ENCODE measurements at regions not wholly inside any gene's neighbourhood (a gene's known extent, or its start where the extent isn't known, plus 50 kb on each side); places are given as distances from the start of the nearest gene placed in this dataset.

DNA sequence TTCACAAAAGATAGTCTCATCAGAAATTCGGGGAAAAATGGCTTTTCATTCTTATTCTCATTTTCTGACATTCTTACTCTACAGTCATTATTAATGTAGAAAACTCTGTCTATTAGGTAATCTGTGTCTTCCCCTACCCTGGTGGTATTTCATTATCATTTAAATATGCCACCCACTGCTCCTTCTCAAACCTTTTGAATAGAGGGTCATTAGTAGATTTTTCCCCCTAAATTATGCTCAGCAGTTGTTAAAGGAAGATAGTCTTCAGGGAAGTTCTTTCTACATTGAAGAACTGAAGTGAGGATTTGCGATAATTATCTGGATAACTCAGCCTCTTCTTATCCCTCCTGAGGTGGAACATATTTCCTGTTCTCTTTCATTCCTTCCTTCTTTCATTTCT is 989.5 kb upstream of the RBFOX1 start:
- H3K9me3 Mint-ChIP-seq: peaks cover 8 to 47% of the 10 kb centered on the region in 2 donors
- no peaks in the 10 kb centered on the region for H3K27me3 Mint-ChIP-seq
- ATAC-seq: no peak
- no peak overlapping the region for H3K27ac Mint-ChIP-seq
- no peaks in the 10 kb centered on the region for H3K4me1 Mint-ChIP-seq
- no peak for DNase-seq
- no peak overlapping the region for H3K4me3 Mint-ChIP-seq

DNA sequence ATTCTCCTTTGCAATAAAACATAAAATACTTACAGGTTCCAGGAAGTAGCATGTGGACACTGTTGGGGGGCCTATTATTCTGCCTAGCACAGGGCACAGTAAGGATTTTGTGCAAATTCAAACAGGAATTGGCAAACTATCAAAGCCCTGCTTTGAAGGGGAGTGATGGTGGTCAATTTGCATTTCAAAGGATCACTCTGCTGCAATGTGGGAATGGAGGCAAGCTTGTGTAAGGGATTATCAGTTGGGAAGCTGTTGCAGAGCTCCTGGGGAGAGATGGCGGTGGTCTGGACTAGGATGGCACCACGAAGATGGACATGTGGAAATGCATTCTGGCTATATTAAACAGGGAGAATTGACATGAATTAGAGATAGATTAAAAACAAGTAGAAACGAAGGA is 990.7 kb upstream of the RBFOX1 start:
- no peak for ATAC-seq
- H3K27ac Mint-ChIP-seq: no peak overlapping the region
- H3K4me3 Mint-ChIP-seq: no peak overlapping the region
- no peak for DNase-seq
- peaks cover 8 to 45% of the 10 kb centered on the region in 2 donors for H3K9me3 Mint-ChIP-seq
- H3K27me3 Mint-ChIP-seq: no peaks in the 10 kb centered on the region
- H3K4me1 Mint-ChIP-seq: no peaks in the 10 kb centered on the region

DNA sequence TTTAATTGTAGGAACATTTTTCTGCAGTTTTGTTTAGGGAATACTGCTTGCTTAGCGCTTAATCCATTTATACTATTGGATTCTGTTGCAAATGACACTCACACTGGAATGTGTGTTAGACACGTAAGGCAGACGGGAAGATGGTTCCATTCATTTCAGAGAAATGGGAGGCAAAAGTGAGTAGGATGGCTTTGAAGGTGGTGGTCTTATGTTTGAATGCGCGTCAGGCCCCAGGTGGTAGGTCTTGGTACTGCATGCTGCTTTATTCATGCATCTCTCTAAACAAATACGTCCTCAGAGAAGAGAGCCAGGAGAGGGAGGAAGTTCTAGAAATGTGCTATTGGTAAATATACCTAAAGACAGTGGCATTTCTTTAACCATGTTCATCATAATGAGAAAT is 997.6 kb upstream of the RBFOX1 start:
- Mint-ChIP-seq H3K9me3 (peaks cover 13 to 16% of the 10 kb centered on the region in 2 donors), H3K4me3 (no peak overlapping the region), H3K27ac (no peak overlapping the region), H3K4me1 (no peaks in the 10 kb centered on the region), H3K27me3 (no peaks in the 10 kb centered on the region)
- no peak for DNase-seq
- ATAC-seq: no peak

DNA sequence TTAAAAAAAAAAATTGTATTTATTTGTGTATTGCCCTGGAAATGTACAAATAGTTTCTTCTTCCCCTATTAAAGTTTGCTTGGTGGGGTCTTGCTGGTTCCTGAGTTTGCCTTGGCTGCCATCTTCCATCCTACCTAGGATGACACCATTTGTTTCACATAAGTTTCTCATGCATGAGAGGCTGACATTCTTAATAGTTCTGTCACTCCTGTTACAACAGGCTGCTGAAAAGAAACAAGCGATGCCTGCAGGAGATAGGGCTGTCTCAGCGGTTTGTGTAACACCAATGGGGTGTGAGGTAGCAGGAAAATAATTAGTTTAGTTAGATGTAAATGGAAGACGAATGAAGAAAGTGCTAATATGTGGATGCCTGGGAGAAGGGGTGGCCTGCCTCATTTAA is 1000.9 kb upstream of the RBFOX1 start:
- DNase-seq: no peak
- Mint-ChIP-seq H3K27me3 (no peaks in the 10 kb centered on the region), H3K4me3 (no peak overlapping the region), H3K27ac (no peak overlapping the region), H3K4me1 (no peaks in the 10 kb centered on the region), H3K9me3 (peaks cover 0 to 15% of the 10 kb centered on the region in 2 donors)
- ATAC-seq: no peak

DNA sequence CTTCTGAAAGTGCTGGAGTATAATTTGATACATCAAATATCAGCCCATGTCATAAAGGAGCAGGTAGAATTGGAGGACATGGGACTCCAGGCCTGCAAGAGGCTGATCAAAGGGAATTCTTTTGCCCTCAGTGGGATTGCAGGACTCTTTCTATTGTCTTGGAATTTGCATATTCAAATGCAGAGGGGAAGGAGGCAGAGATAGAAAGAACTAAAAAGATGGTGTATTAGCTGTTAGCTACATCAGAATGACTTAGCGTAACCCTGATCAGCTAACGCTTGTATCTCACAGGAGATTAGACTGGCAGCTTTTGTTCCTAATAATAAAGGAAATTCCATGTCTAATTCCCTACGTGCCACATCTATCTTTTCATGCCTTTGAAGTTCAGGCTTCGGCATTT is 1014.7 kb upstream of the RBFOX1 start:
- H3K27ac Mint-ChIP-seq: no peak overlapping the region
- H3K27me3 Mint-ChIP-seq: no peaks in the 10 kb centered on the region
- peaks cover 8 to 21% of the 10 kb centered on the region in 2 donors for H3K9me3 Mint-ChIP-seq
- DNase-seq (no peak), ATAC-seq (no peak)
- no peaks in the 10 kb centered on the region for H3K4me1 Mint-ChIP-seq
- H3K4me3 Mint-ChIP-seq: no peak overlapping the region

DNA sequence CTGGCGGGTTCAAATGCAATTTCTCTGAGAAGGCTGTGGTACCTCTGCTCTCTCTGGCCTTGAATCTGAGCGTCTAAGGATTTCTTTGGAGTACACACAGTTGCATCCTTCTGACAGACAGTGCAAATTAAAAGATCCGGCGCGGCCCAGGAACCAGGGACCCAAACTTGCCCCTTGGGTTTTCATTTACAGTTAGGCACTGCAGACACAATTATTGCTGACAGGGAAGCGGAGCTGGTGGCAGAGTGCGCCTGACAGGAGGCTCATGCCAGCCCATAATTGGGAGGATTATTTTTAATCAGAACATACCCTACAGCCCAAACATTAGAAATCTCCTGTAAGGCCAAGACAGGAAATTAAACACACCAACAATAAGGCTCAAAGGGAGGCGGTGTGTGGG is 1023.4 kb upstream of the RBFOX1 start:
- no peak for DNase-seq
- no peak for ATAC-seq
- Mint-ChIP-seq H3K9me3 (peaks cover 5 to 7% of the 10 kb centered on the region in 2 donors), H3K4me1 (no peaks in the 10 kb centered on the region), H3K27ac (no peak overlapping the region), H3K27me3 (no peaks in the 10 kb centered on the region), H3K4me3 (no peak overlapping the region)

DNA sequence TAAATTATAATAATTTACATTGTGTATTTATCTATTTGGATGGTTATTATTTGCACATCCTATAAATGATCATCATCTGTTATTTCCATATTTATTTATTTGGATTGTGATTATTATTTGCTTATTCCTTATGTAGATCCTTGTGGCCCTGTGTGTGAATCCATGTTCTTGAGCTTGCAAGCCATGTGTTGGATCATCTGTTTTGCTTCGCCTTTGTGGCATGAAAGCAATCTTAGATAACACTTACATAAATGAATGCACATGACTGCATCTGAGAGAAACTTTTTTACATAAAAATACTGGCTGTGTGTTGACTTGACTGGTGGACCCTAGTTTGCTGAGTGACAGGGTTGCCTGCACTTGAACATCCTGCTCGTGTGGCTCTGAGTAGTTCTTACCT is 1024.5 kb upstream of the RBFOX1 start:
- Mint-ChIP-seq H3K4me3 (no peak overlapping the region), H3K27ac (no peak overlapping the region), H3K27me3 (no peaks in the 10 kb centered on the region), H3K4me1 (no peaks in the 10 kb centered on the region), H3K9me3 (peaks cover 4 to 7% of the 10 kb centered on the region in 2 donors)
- ATAC-seq (no peak), DNase-seq (no peak)

DNA sequence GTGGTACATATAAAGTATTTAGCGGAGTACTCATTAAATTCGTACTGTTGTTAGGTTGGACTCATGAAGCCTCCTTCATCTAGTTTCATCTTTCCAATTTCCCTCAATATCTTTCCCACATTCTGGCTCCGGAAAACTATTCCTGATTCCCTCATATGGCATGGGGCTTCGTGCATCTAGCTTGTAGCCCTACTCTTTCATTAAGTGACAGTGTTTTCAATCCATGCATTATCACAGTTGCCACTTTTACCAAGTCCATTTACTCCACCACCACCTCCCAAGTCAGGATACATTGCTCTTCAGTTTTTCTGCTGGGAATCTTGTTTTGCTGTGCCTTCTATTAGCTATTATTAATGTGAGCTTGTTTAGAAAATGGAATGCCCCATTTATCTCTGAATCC is 1032.1 kb upstream of the RBFOX1 start:
- Mint-ChIP-seq H3K27me3 (no peaks in the 10 kb centered on the region), H3K4me3 (no peak overlapping the region), H3K27ac (no peak overlapping the region), H3K4me1 (no peaks in the 10 kb centered on the region), H3K9me3 (peaks cover 7 to 20% of the 10 kb centered on the region in 2 donors)
- no peak for DNase-seq
- ATAC-seq: no peak

DNA sequence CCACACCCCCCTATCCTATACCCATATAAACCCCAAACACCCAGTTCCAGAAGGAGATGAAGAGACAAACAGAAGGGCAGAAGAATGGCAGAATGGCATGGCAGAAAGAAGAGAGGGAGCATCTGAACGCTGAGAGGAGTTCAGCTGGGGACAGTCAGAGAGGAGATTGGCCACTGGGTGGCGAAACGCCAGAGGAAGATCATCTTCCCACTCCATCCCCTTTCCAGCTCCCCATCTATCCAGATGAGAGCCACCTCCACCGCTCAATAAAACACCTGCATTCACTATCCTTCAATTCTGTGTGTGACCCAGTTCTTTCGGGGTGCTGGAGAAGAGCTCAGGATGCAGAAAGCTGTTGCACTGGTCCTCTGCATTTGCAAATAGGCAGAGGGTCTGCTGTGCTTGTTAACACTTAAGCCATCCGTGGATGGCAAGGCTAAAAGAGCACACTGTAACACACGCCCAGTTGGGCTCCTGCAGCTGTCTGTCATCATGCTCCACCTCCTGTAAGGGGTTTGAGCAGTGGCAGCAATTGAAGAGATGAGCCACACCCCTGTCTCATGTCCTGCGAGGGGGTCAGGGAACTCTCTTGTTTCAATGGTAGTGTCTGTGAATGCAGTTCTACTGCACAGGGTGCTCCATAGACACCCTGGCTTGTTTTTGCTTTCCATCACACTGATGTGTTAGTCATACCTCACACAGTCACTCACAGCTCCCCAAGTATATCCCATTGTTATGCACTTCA is 1034.8 kb upstream of the RBFOX1 start:
- no peak for DNase-seq
- Mint-ChIP-seq H3K4me1 (no peaks in the 10 kb centered on the region), H3K27ac (no peak overlapping the region), H3K9me3 (peaks cover 7 to 16% of the 10 kb centered on the region in 2 donors), H3K27me3 (no peaks in the 10 kb centered on the region), H3K4me3 (no peak overlapping the region)
- ATAC-seq: no peak

DNA sequence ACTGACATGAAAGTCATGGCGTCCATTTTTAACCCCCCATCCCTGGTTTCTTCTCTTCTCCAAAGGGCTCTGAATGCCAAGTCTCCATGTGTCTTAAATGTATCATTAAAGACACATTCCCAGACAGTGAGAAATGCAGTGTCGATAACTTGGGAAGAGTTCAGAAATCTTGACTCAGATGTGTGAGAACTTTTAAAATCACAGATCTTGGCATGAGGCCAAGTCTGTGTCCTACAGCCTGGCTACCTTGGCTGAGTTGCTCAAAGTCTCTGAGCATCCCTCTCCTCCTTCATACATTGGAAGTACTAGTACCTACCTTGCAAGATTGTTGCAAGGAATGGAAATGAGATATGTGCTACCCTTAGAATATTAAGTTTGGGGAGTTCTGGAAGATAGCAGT is 1046.5 kb upstream of the RBFOX1 start:
- H3K27me3 Mint-ChIP-seq: no peaks in the 10 kb centered on the region
- H3K9me3 Mint-ChIP-seq: peaks cover 8 to 19% of the 10 kb centered on the region in 2 donors
- no peak overlapping the region for H3K27ac Mint-ChIP-seq
- ATAC-seq (no peak), DNase-seq (no peak)
- no peak overlapping the region for H3K4me3 Mint-ChIP-seq
- H3K4me1 Mint-ChIP-seq: no peaks in the 10 kb centered on the region

DNA sequence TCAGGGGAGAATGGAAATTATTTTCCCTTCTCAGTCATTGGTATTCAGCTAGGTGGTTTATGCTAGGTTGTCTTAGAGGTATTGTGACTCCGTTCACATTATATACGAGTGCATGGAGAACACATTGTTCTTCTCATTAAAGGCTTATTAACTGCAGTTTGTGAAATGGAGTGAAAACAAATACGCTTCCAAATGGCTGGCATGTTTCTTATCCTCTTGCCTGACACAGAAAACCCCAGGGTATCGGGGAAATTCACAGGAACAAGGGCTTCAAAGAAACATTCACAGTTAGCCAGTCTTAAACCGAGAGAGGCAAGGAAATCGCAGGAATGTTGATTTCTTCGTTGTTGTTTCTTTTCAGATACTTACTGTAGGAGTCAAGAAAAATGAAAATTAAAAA is 1047.9 kb upstream of the RBFOX1 start:
- Mint-ChIP-seq H3K27ac (no peak overlapping the region), H3K9me3 (peaks cover 4 to 14% of the 10 kb centered on the region in 2 donors)

DNA sequence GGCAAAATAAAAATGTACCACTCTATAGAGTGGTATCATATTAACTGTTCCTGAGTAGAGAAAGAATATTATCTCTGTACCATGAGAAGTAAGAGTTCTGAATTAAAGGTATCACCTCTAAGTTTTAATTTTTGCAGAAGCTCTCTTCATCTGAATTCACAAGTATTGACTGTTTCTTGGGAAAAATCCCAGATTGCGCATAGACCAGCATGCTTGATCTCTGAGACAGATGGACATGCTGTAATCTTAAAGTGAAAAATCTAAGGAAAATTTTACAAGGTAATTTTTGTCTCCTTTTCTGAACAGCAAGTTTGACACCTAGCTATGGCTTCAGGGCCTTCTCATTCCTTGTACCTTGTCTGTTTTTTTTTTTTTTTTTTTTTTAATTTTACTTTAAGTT is 1050.7 kb upstream of the RBFOX1 start:
- no peaks in the 10 kb centered on the region for H3K27me3 Mint-ChIP-seq
- H3K9me3 Mint-ChIP-seq: peaks cover 0 to 18% of the 10 kb centered on the region in 2 donors
- H3K27ac Mint-ChIP-seq: no peak overlapping the region
- DNase-seq (no peak), ATAC-seq (no peak)
- H3K4me1 Mint-ChIP-seq: no peaks in the 10 kb centered on the region
- no peak overlapping the region for H3K4me3 Mint-ChIP-seq

More for the DNA sequence above, 1047.9 kb upstream of the RBFOX1 start:
- ATAC-seq: no peak
- Mint-ChIP-seq H3K4me3 (no peak overlapping the region), H3K4me1 (no peaks in the 10 kb centered on the region), H3K27me3 (no peaks in the 10 kb centered on the region)
- DNase-seq: no peak

DNA sequence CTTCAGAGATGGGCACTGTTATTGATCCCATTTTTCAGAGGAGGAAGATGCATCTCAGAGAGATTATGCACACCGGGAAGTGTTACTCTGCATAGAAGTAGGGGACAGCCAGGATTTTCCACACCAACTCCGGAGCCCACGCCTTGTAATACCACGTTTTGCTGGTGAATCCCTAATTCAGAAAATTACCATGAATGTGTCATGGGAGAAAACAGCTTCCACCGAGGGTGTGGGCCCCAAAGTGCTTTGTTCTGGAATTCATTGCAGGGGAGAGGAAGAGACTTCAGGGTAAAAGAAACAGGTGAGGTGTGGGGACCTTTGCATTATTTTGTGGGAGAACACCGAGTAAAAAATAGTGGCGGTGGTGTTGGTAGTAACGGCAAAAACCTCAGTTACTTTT is 1051.4 kb upstream of the RBFOX1 start:
- no peaks in the 10 kb centered on the region for H3K27me3 Mint-ChIP-seq
- no peak overlapping the region for H3K27ac Mint-ChIP-seq
- H3K9me3 Mint-ChIP-seq: peaks cover 0 to 18% of the 10 kb centered on the region in 2 donors
- DNase-seq: no peak
- no peak for ATAC-seq
- H3K4me1 Mint-ChIP-seq: no peaks in the 10 kb centered on the region
- no peak overlapping the region for H3K4me3 Mint-ChIP-seq

DNA sequence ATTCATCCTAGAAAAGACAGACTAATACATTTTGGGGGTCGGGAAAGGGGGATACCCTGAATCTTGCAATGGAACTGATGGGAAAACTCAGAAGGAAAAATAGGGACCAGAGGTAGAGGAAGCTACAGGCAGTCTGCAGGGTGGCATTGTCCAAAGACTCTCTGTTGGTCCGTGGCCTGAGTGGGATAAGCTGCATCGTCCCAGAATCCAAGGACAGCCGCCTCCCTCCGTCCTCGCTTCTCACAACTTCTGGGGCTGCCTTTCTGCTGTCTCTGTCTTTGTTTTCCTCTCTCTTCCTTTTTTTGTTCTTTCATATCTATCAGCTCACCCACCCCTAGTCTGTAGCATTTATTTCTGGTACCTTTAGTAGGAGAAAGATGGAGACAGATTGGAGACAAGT is 1052.6 kb upstream of the RBFOX1 start:
- no peak overlapping the region for H3K4me3 Mint-ChIP-seq
- DNase-seq (no peak), ATAC-seq (no peak)
- no peaks in the 10 kb centered on the region for H3K4me1 Mint-ChIP-seq
- H3K27me3 Mint-ChIP-seq: no peaks in the 10 kb centered on the region
- H3K9me3 Mint-ChIP-seq: peaks cover 0 to 14% of the 10 kb centered on the region in 2 donors
- H3K27ac Mint-ChIP-seq: peak overlapping the region in 1 of 2 donors; percentile 3

DNA sequence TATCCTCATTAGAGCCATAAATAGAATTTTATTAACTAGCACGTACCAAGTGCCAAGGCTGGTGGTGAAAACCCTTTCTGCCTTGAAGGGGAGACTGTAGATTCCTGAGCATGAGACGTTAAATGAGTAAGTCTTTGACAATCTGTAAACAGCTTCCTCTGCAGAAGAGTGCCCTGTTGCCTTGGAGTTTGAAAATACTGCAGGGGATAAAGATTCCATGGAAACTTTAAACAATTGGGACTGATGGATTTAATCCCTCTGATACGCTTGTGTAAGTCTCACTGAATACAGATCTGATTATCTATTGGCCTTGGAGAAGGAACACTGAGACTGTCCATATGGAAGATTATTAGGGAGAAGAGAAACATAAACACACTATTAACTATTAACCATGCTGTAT is 1053.4 kb upstream of the RBFOX1 start:
- H3K4me3 Mint-ChIP-seq: no peak overlapping the region
- DNase-seq (no peak), ATAC-seq (no peak)
- H3K27me3 Mint-ChIP-seq: no peaks in the 10 kb centered on the region
- H3K4me1 Mint-ChIP-seq: no peaks in the 10 kb centered on the region
- no peak overlapping the region for H3K27ac Mint-ChIP-seq
- peaks cover 0 to 14% of the 10 kb centered on the region in 2 donors for H3K9me3 Mint-ChIP-seq

DNA sequence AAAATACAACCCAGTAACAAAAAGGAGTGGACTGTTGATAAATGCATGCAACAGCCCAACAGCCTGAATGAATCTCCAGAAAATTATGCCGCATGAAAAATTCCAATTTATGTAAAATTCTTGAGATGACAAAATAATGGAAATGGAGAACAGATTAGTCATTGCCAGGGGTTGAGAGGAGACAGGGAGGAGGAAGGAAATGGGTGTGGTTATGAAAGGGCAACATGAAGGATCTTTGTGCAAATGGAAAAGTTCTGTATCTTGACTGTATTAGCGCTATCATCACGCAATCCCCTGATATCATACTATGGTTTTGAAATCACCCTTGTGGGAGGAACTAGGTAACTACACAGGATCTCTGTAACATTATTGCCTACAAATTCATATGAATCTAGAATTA is 1058.3 kb upstream of the RBFOX1 start:
- DNase-seq (no peak), ATAC-seq (no peak)
- Mint-ChIP-seq H3K27ac (no peak overlapping the region), H3K4me3 (no peak overlapping the region), H3K9me3 (peaks cover 0 to 4% of the 10 kb centered on the region in 2 donors), H3K27me3 (no peaks in the 10 kb centered on the region), H3K4me1 (no peaks in the 10 kb centered on the region)

DNA sequence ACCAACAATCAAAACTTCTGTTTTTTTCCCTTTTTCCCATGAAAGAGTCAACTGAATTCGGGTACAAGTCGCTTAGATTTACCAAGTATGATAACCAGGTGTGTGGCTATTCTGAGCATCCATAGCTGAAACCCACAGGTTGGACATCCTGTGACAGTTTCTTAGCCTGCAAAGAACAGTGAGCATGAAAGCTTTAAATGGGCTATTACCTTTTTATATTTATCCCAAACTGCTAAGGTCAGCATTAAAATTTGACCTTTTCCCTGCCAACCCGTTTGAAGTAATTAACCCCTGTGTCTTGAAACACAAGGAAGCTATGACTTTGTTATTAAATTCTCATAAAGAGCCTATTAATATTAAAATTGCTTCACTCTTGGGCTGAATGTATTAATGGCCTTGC is 1065.0 kb upstream of the RBFOX1 start:
- Mint-ChIP-seq H3K9me3 (peaks cover 17% of the 10 kb centered on the region in 2 donors), H3K4me3 (no peak overlapping the region), H3K27me3 (no peaks in the 10 kb centered on the region), H3K4me1 (no peaks in the 10 kb centered on the region), H3K27ac (no peak overlapping the region)
- ATAC-seq (no peak), DNase-seq (no peak)
